ENCODE measurements at regions not wholly inside any gene's neighbourhood (a gene's known extent, or its start where the extent isn't known, plus 50 kb on each side); places are given as distances from the start of the nearest gene placed in this dataset.

DNA sequence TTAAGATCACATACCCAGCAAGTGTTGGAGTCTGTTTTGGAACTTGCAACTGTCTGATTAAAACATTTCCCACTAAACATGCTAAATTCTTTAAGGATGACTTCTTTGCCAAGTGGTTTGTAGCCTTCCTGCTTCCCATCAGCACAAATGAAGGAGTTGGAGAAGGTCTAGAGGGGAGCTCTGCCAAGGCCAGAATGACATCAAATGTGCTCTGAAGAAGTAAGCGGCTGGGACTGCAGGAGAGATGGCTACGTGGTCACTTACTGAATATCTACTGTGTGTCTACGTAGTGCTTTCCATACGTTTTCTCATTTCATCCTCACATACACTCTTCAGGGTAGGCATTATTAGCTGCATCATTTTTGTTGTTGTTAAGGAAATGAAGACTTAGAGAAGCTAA lies 135.7 kb upstream of the NLRP1 start:
- ATAC-seq (ENCODE audit: low read depth in 2 of 2): no peak
- DNase-seq: no peak
- no peak overlapping the region for H3K27ac Mint-ChIP-seq
- peaks cover 0 to 14% of the 10 kb centered on the region in 2 donors for H3K36me3 Mint-ChIP-seq
- H3K9me3 Mint-ChIP-seq: peaks cover 0 to 19% (median 14%) of the 10 kb centered on the region in 7 donors
- H3K4me3 Mint-ChIP-seq: no peak overlapping the region
- peaks cover 28 to 72% (median 55%) of the 10 kb centered on the region in 3 donors for H3K27me3 Mint-ChIP-seq
- H3K4me1 Mint-ChIP-seq: no peaks in the 10 kb centered on the region

DNA sequence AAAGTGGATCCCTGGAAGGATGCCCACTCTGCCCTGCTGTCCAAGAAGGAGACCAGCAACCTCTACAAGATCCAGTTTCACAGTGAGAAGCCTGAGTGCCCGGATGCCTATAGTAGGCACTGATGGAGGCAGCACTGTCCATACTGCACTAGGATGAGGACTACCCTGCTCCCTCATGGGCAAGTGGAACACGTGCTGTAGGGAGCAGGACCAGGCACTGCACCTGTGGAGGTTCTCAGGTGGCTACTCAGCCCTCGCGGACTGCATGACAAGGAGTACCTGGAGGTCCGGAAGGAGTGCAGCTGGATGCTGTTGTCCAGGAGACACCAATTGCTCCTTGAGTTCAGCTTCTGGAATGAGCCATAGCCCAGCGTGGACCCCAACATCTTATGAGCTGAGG lies 146.1 kb upstream of the NLRP1 start:
- Mint-ChIP-seq H3K4me3 (no peak overlapping the region), H3K27ac (no peak overlapping the region), H3K36me3 (peaks cover 0 to 2% of the 10 kb centered on the region in 2 donors), H3K27me3 (peaks cover 34 to 39% (median 35%) of the 10 kb centered on the region in 3 donors), H3K9me3 (peaks cover 0 to 16% (median 5%) of the 10 kb centered on the region in 7 donors), H3K4me1 (no peaks in the 10 kb centered on the region)
- ATAC-seq (ENCODE audit: low read depth in 2 of 2) (no peak), DNase-seq (no peak)

- Mint-ChIP-seq H3K4me3 (no peak overlapping the region), H3K27ac (no peak overlapping the region), H3K27me3 (peaks cover 22 to 23% (median 22%) of the 10 kb centered on the region in 3 donors), H3K4me1 (no peaks in the 10 kb centered on the region), H3K9me3 (peaks cover 0 to 3% (median 0%) of the 10 kb centered on the region in 7 donors), H3K36me3 (no peaks in the 10 kb centered on the region)
- ATAC-seq (ENCODE audit: low read depth in 2 of 2): no peak
- no peak for DNase-seq
Measured at GRCh38 chr17:5740937-5741336, 156.6 kb upstream of the NLRP1 start.

- Mint-ChIP-seq H3K27me3 (peaks cover 21 to 23% (median 22%) of the 10 kb centered on the region in 3 donors), H3K27ac (no peak overlapping the region), H3K4me3 (peak overlapping the region in 1 of 8 donors; percentile 42), H3K4me1 (no peaks in the 10 kb centered on the region), H3K36me3 (no peaks in the 10 kb centered on the region), H3K9me3 (peaks cover 0 to 3% (median 0%) of the 10 kb centered on the region in 7 donors)
- DNase-seq (no peak), ATAC-seq (ENCODE audit: low read depth in 2 of 2) (no peak)
Measured at GRCh38 chr17:5741810-5742209, 157.5 kb upstream of the NLRP1 start.

DNA sequence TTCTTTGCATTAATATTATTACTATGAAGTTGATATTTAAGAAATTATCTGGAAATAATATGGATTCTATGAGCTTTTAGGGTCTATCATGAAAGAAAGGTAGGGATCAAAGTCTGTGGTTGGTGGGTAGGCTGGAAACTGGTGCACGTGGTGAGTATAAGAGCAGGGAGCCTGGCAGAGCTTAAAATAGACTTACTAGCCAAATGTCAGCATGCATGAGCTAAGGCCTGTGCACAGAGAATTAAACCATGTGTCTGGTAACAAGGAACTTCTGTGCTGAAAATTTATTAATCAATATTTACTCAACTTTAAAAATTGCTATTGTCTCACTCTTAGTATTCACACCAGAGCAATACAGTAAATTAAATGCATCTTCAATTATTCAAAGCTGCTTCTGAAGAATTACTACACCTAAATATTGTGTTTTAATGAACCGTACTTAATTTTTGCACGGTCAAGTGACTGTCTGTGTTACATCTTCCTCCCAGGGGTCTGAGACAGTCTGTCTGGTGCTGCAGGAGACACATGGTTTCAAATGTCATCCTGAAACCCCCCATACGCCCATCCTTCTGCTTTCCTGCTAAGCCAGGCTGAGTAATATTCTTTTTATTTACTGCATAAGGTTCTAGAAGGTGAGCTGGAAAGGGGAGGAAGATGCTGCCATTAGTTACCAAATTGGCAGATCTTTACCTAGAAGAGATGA lies 161.0 kb upstream of the NLRP1 start:
- no peaks in the 10 kb centered on the region for H3K4me1 Mint-ChIP-seq
- H3K36me3 Mint-ChIP-seq: no peaks in the 10 kb centered on the region
- peaks cover 0 to 3% (median 0%) of the 10 kb centered on the region in 7 donors for H3K9me3 Mint-ChIP-seq
- no peak for ATAC-seq (ENCODE audit: low read depth in 2 of 2)
- DNase-seq: no peak
- H3K4me3 Mint-ChIP-seq: no peak overlapping the region
- no peak overlapping the region for H3K27ac Mint-ChIP-seq
- peaks cover 14 to 21% (median 19%) of the 10 kb centered on the region in 3 donors for H3K27me3 Mint-ChIP-seq

DNA sequence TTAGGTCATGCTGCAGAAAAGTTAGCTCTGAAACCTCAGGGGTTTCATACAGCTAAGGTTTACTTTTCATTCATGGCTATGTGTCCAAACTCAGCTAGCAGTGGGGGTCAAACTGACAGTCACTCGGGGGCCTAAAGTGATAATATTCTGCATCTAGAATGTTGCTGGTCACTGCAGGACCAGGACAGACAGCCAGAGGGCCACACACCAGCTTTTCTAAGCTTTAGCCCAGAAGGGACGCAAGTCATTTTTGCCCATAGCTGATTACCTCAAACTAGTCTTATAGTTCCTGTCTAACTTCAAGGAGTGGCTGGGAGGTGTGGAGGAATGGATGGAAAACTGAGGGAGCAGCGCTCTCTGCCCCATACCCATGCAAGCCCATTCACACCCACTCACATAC lies 163.0 kb upstream of the NLRP1 start:
- Mint-ChIP-seq H3K36me3 (no peaks in the 10 kb centered on the region), H3K27ac (no peak overlapping the region), H3K27me3 (peaks cover 14 to 30% (median 15%) of the 10 kb centered on the region in 3 donors), H3K9me3 (peaks cover 0 to 3% (median 0%) of the 10 kb centered on the region in 7 donors), H3K4me3 (no peak overlapping the region), H3K4me1 (no peaks in the 10 kb centered on the region)
- no peak for DNase-seq
- ATAC-seq (ENCODE audit: low read depth in 2 of 2): no peak

DNA sequence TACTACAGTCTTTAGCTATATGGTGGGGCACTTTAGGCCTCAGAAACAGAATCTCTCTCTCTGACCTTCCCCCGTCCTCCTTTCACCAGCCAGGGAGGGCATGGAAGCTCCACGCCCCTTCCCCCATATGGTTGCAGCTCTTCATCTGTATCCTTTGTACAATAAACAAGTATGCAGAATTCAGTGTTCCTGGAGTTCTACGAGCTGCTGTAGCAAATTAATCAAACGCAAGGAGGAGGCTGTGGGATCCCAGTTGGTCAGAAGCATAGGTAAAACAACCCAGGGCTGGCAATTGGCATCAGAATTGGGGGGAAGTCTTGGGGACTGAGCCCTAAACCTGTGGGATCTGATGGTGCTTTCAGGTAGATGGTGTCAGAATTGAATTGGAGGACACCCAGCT lies 163.7 kb upstream of the NLRP1 start:
- Mint-ChIP-seq H3K9me3 (peaks cover 0 to 3% (median 0%) of the 10 kb centered on the region in 7 donors), H3K4me3 (no peak overlapping the region), H3K27ac (no peak overlapping the region), H3K36me3 (no peaks in the 10 kb centered on the region), H3K4me1 (no peaks in the 10 kb centered on the region), H3K27me3 (peaks cover 12 to 31% (median 15%) of the 10 kb centered on the region in 3 donors)
- no peak for ATAC-seq (ENCODE audit: low read depth in 2 of 2)
- no peak for DNase-seq

DNA sequence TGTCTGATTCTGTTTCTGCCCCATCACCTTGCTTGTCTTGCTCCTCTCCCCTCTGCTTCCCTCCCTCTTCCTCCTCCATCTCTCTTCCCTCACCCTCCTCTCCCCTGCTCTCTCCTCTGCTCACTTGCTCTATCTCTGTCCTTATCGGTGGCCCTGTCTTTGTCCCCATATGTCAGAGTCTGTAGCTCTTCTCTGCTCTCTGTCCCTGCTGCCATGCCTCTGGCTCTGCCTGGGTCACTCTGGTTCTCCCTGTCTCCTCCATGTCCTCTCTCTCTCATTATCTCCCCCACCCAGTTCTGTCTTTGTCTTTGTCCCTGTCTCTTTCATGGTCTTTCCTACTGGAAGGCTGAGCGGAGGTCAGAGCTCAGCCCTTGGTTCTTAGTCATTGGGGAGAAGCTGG lies 169.1 kb upstream of the NLRP1 start:
- peak overlapping the region in 2 of 6 donors; percentile 27 to 55 for H3K27ac Mint-ChIP-seq
- peaks cover 0 to under 1% (median 0%) of the 10 kb centered on the region in 7 donors for H3K9me3 Mint-ChIP-seq
- DNase-seq: no peak
- no peak for ATAC-seq (ENCODE audit: low read depth in 2 of 2)
- no peaks in the 10 kb centered on the region for H3K4me1 Mint-ChIP-seq
- no peak overlapping the region for H3K4me3 Mint-ChIP-seq
- no peaks in the 10 kb centered on the region for H3K36me3 Mint-ChIP-seq
- H3K27me3 Mint-ChIP-seq: peaks cover 17 to 38% (median 23%) of the 10 kb centered on the region in 3 donors

GRCh38 chr17:5757314-5757907 lies 173.1 kb upstream of the NLRP1 start:
- no peak for ATAC-seq (ENCODE audit: low read depth in 2 of 2)
- peaks cover 0 to 8% (median 0%) of the 10 kb centered on the region in 7 donors for H3K9me3 Mint-ChIP-seq
- H3K27me3 Mint-ChIP-seq: peaks cover 27 to 36% (median 29%) of the 10 kb centered on the region in 3 donors

GRCh38 chr17:5758651-5759050 lies 174.3 kb upstream of the NLRP1 start:
- no peaks in the 10 kb centered on the region for H3K36me3 Mint-ChIP-seq
- no peak for ATAC-seq (ENCODE audit: low read depth in 2 of 2)
- peaks cover 0 to 8% (median 0%) of the 10 kb centered on the region in 7 donors for H3K9me3 Mint-ChIP-seq
- H3K4me1 Mint-ChIP-seq: no peaks in the 10 kb centered on the region
- DNase-seq: no peak
- H3K27ac Mint-ChIP-seq: no peak overlapping the region
- H3K4me3 Mint-ChIP-seq: no peak overlapping the region
- H3K27me3 Mint-ChIP-seq: peaks cover 26 to 34% (median 29%) of the 10 kb centered on the region in 3 donors

More at GRCh38 chr17:5757314-5757907, 173.1 kb upstream of the NLRP1 start:
- H3K4me3 Mint-ChIP-seq: no peak overlapping the region
- DNase-seq: no peak
- no peaks in the 10 kb centered on the region for H3K36me3 Mint-ChIP-seq
- H3K27ac Mint-ChIP-seq: no peak overlapping the region
- no peaks in the 10 kb centered on the region for H3K4me1 Mint-ChIP-seq

- peaks cover 21 to 30% (median 29%) of the 10 kb centered on the region in 3 donors for H3K27me3 Mint-ChIP-seq
- no peak overlapping the region for H3K4me3 Mint-ChIP-seq
Measured at GRCh38 chr17:5759501-5759925, 175.2 kb upstream of the NLRP1 start.

DNA sequence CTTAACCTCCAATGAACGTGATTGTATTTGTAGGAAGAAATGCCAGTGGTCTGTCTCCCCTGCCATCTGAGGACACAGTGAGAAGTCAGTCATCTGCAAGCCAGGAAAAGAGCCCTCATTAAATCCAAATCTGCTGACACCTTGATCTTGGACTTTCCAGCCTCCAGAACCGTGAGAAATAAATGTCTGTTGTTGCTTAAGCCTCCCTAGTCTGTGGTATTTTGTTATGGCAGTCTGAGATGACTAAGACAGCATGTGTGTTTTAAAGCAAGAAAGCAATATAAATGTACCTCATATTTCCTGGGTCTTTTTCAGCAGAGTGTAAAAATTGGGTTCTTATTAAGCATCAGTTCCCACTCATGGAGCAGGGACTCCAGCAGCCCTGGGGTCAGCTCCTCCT lies 177.9 kb upstream of the NLRP1 start:
- H3K4me1 Mint-ChIP-seq: no peaks in the 10 kb centered on the region
- peaks cover 0 to 8% (median 0%) of the 10 kb centered on the region in 7 donors for H3K9me3 Mint-ChIP-seq
- ATAC-seq (ENCODE audit: low read depth in 2 of 2) (no peak), DNase-seq (no peak)
- H3K27ac Mint-ChIP-seq: peak overlapping the region in 1 of 6 donors; percentile 6
- no peak overlapping the region for H3K4me3 Mint-ChIP-seq
- H3K27me3 Mint-ChIP-seq: peaks cover 20 to 35% (median 30%) of the 10 kb centered on the region in 3 donors
- no peaks in the 10 kb centered on the region for H3K36me3 Mint-ChIP-seq

More at GRCh38 chr17:5759501-5759925, 175.2 kb upstream of the NLRP1 start:
- no peak for ATAC-seq (ENCODE audit: low read depth in 2 of 2)
- Mint-ChIP-seq H3K4me1 (no peaks in the 10 kb centered on the region), H3K27ac (no peak overlapping the region), H3K9me3 (peaks cover 0 to 8% (median 0%) of the 10 kb centered on the region in 7 donors), H3K36me3 (no peaks in the 10 kb centered on the region)
- DNase-seq: no peak

- DNase-seq (no peak), ATAC-seq (ENCODE audit: low read depth in 2 of 2) (no peak)
- no peaks in the 10 kb centered on the region for H3K36me3 Mint-ChIP-seq
- no peak overlapping the region for H3K27ac Mint-ChIP-seq
- no peak overlapping the region for H3K4me3 Mint-ChIP-seq
- no peaks in the 10 kb centered on the region for H3K4me1 Mint-ChIP-seq
- H3K27me3 Mint-ChIP-seq: peaks cover 19 to 38% (median 26%) of the 10 kb centered on the region in 3 donors
- peaks cover 0 to 11% (median 2%) of the 10 kb centered on the region in 7 donors for H3K9me3 Mint-ChIP-seq
Measured at GRCh38 chr17:5763595-5764306, 179.4 kb upstream of the NLRP1 start.

Measured in naive B cell (primary cell).